Activated CD4-positive, alpha-beta T cell treated with anti-CD3 and anti-CD28 coated beads for 36 hours (primary cell): ENCODE measurements at regions not wholly inside any gene's neighbourhood (a gene's known extent, or its start where the extent isn't known, plus 50 kb on each side); places are given as distances from the start of the nearest gene placed in this dataset.

Source experiments
- ATAC-seq: fragments of 200-7000 bp; cut with Tn5 transposase; one replicate; pipeline ENCODE4 v1.10.0; 2021; ENCODE audit warnings: mild to moderate bottlenecking, moderate library complexity
- CTCF ChIA-PET: fragments of 350-600 bp; sonication (Branson Sonifier 250); formaldehyde crosslinking; loops from one replicate; lab custom pipeline; 2021; ENCODE audit warnings: antibody characterized with exemption; lab: Charles Lee
- POLR2A ChIA-PET: fragments of 350-600 bp; sonication (Branson Sonifier 250); formaldehyde crosslinking; loops from one replicate; lab custom pipeline; 2021; ENCODE audit warnings: antibody characterized with exemption, inconsistent platforms; lab: Charles Lee
- DNase-seq: peaks from one replicate; pipeline ENCODE4 v3.0.0-alpha.2; 2020
- H3K27ac Mint-ChIP-seq: one replicate; pipeline ENCODE4 v1.8.0; 2021; ENCODE audit warnings: mixed read lengths
- H3K27me3 Mint-ChIP-seq: one replicate; pipeline ENCODE4 v1.8.0; 2021; ENCODE audit warnings: mixed read lengths
- H3K36me3 Mint-ChIP-seq: one replicate; pipeline ENCODE4 v1.8.0; 2021; ENCODE audit warnings: low read depth, mixed read lengths
- H3K4me1 Mint-ChIP-seq: one replicate; pipeline ENCODE4 v1.8.0; 2021; ENCODE audit warnings: mixed read lengths
- H3K4me3 Mint-ChIP-seq: one replicate; pipeline ENCODE4 v1.8.0; 2021; ENCODE audit warnings: mild to moderate bottlenecking, moderate library complexity, mixed read lengths
- H3K9me3 Mint-ChIP-seq: one replicate; pipeline ENCODE4 v1.8.0; 2021; ENCODE audit warnings: low read depth, mixed read lengths
- intact Hi-C, 2 experiments: fragments of 100-400 bp; cut with DNase I in 1 of 2; cut with micrococcal nuclease in 1 of 2; formaldehyde crosslinking; loops; one replicate each; pipeline versions ENCODE4 v1.14.2 to v1.15.1; 2022 to 2024; cut with DNase I, micrococcal nuclease

DNA sequence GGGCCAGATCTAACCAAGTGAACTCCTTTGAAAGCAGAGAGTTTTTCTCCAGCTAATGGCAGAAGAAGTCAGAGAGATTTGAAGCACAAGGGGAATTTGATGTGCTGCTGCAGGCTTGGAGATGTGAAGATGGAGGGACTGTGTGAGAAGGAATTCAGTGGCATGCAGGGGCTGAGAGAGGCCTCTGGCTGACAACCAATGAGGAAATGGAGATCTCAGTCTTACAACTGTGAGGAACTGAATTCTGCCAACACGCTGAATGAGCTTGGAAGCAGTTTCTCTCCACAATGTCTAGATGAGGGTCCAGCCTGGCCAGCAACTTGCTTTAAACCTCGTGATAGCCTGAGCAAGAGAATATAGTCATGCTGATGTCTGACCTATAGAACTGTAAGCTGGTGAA lies 224.1 kb upstream of the DPP10 start:
- no peak overlapping the region for H3K4me3 Mint-ChIP-seq
- ChIA-PET CTCF (no interaction called here), POLR2A (interaction anchor here (0.6 kb wide), 1 partner anchor 438 kb away, joined by 4 read pairs; no protein-coding TSS in a partner anchor)
- H3K36me3 Mint-ChIP-seq: no peaks in the 10 kb centered on the region
- no peak for ATAC-seq
- H3K4me1 Mint-ChIP-seq: no peaks in the 10 kb centered on the region
- intact Hi-C loops: no loop called here
- no peak overlapping the region for H3K27ac Mint-ChIP-seq
- DNase-seq: no peak
- peaks cover 26% of the 10 kb centered on the region for H3K27me3 Mint-ChIP-seq
- no peaks in the 10 kb centered on the region for H3K9me3 Mint-ChIP-seq

GRCh38 chr2:114219456-114219855 lies 223.0 kb upstream of the DPP10 start:
- Mint-ChIP-seq H3K27ac (no peak overlapping the region), H3K9me3 (no peaks in the 10 kb centered on the region), H3K36me3 (no peaks in the 10 kb centered on the region), H3K4me3 (no peak overlapping the region), H3K4me1 (no peaks in the 10 kb centered on the region), H3K27me3 (peaks cover 22% of the 10 kb centered on the region)
- POLR2A ChIA-PET: no interaction called here
- CTCF ChIA-PET: no interaction called here
- intact Hi-C loops: no loop called here
- ATAC-seq: no peak
- no peak for DNase-seq

GRCh38 chr2:114222344-114222743 lies 220.1 kb upstream of the DPP10 start:
- intact Hi-C loops: no loop called here
- Mint-ChIP-seq H3K9me3 (no peaks in the 10 kb centered on the region), H3K27ac (no peak overlapping the region), H3K4me3 (no peak overlapping the region), H3K27me3 (peaks cover 17% of the 10 kb centered on the region), H3K36me3 (no peaks in the 10 kb centered on the region), H3K4me1 (no peaks in the 10 kb centered on the region)
- no peak for ATAC-seq
- ChIA-PET POLR2A (no interaction called here), CTCF (no interaction called here)
- no peak for DNase-seq

DNA sequence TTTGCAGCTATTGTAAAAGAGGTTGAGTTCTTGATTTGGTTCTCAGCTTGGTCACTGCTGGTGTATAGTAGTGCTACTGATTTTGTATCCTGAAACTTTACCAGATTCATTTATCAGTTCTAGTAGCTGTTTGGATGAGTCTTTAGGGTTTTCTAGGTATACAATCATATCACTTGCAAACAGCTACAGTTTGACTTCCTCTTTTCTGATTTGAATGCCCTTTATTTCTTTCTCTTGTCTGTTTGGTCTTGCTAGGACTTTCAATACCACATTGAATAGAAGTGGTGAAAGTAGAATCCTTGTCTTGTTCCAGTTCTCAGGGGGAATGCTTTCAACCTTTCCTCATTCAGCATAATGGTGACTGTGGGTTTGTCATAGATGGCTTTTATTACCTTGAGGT lies 210.5 kb upstream of the DPP10 start:
- POLR2A ChIA-PET: no interaction called here
- intact Hi-C loops: no loop called here
- ATAC-seq (no peak), DNase-seq (no peak)
- H3K4me3 Mint-ChIP-seq: no peak overlapping the region
- peaks cover 9% of the 10 kb centered on the region for H3K27me3 Mint-ChIP-seq
- H3K27ac Mint-ChIP-seq: no peak overlapping the region
- H3K36me3 Mint-ChIP-seq: no peaks in the 10 kb centered on the region
- CTCF ChIA-PET: no interaction called here
- no peaks in the 10 kb centered on the region for H3K4me1 Mint-ChIP-seq
- H3K9me3 Mint-ChIP-seq: no peaks in the 10 kb centered on the region

- H3K27me3 Mint-ChIP-seq: peaks cover 12% of the 10 kb centered on the region
- intact Hi-C loops: no loop called here
- H3K4me1 Mint-ChIP-seq: no peaks in the 10 kb centered on the region
- H3K27ac Mint-ChIP-seq: no peak overlapping the region
- no peak overlapping the region for H3K4me3 Mint-ChIP-seq
- H3K36me3 Mint-ChIP-seq: no peaks in the 10 kb centered on the region
- DNase-seq: no peak
- no peaks in the 10 kb centered on the region for H3K9me3 Mint-ChIP-seq
- ATAC-seq: no peak
- ChIA-PET POLR2A (no interaction called here), CTCF (interaction anchor here (0.6 kb wide), 1 partner anchor 991 kb away, joined by 4 read pairs; no protein-coding TSS in a partner anchor)
These were observed 205.1 kb upstream of the DPP10 start for GRCh38 chr2:114237331-114237730.

GRCh38 chr2:114238910-114239559 lies 203.4 kb upstream of the DPP10 start:
- peaks cover 1% of the 10 kb centered on the region for H3K9me3 Mint-ChIP-seq
- H3K27me3 Mint-ChIP-seq: peaks cover 8% of the 10 kb centered on the region
- ChIA-PET POLR2A (no interaction called here), CTCF (interaction anchor here (0.5 to 0.6 kb wide), 2 partner anchors 212 to 1019 kb away, joined by 3 read pairs; no protein-coding TSS in a partner anchor)
- DNase-seq: no peak
- no peak overlapping the region for H3K27ac Mint-ChIP-seq
- H3K36me3 Mint-ChIP-seq: no peaks in the 10 kb centered on the region
- ATAC-seq: no peak
- intact Hi-C loops: no loop called here
- H3K4me1 Mint-ChIP-seq: no peaks in the 10 kb centered on the region
- no peak overlapping the region for H3K4me3 Mint-ChIP-seq

DNA sequence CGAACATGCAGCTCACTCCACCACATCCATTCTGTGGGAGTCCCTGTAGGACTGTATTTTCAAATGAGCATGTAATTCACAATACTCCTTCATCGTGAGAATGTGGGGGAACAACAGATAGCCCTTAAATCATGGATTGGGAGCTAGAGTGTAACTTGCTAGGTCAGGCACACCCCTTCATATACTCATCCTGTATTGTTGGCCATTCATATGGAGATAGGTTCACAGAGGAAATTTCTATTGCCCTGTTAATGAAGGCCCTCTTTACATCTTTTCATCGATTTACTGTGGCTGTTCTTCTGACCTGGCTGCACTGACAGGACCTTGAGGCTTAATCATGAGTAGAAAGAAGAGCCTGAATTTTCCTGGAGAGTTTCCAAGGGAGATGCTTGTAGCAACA lies 193.8 kb upstream of the DPP10 start:
- Mint-ChIP-seq H3K4me3 (no peak overlapping the region), H3K9me3 (no peaks in the 10 kb centered on the region), H3K36me3 (no peaks in the 10 kb centered on the region), H3K27me3 (peaks cover 10% of the 10 kb centered on the region), H3K27ac (no peak overlapping the region), H3K4me1 (no peaks in the 10 kb centered on the region)
- POLR2A ChIA-PET: no interaction called here
- CTCF ChIA-PET: no interaction called here
- DNase-seq (no peak), ATAC-seq (no peak)
- intact Hi-C loops: no loop called here

DNA sequence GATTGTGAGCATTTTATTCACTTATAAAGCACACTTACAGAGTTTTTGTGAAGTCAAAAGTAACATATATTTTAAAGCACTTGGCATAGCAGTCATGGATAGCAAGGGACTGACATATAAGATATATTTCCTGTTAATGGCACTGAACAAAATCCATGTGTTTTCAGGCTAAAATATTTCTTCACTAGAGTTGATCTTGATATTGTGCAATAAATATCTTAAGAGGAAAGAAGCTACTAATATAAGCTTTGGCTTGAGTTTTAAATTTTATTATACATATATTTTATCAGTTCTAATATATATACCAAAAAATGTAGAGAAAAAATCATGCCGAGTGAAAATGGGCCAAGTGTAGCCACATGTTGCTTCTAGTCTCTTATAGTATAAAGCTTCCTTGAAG lies 189.7 kb upstream of the DPP10 start:
- DNase-seq (no peak), ATAC-seq (no peak)
- POLR2A ChIA-PET: no interaction called here
- CTCF ChIA-PET: no interaction called here
- H3K4me1 Mint-ChIP-seq: no peaks in the 10 kb centered on the region
- peaks cover 13% of the 10 kb centered on the region for H3K27me3 Mint-ChIP-seq
- no peak overlapping the region for H3K4me3 Mint-ChIP-seq
- H3K27ac Mint-ChIP-seq: no peak overlapping the region
- H3K36me3 Mint-ChIP-seq: no peaks in the 10 kb centered on the region
- H3K9me3 Mint-ChIP-seq: no peaks in the 10 kb centered on the region
- intact Hi-C loops: no loop called here

- intact Hi-C loops: no loop called here
- H3K27me3 Mint-ChIP-seq: peaks cover 9% of the 10 kb centered on the region
- no peaks in the 10 kb centered on the region for H3K36me3 Mint-ChIP-seq
- H3K9me3 Mint-ChIP-seq: no peaks in the 10 kb centered on the region
- POLR2A ChIA-PET: no interaction called here
- no peak overlapping the region for H3K4me3 Mint-ChIP-seq
- CTCF ChIA-PET: no interaction called here
- ATAC-seq (no peak), DNase-seq (no peak)
- H3K4me1 Mint-ChIP-seq: no peaks in the 10 kb centered on the region
- no peak overlapping the region for H3K27ac Mint-ChIP-seq
These were observed 187.6 kb upstream of the DPP10 start for GRCh38 chr2:114254875-114255274.

- ATAC-seq (no peak), DNase-seq (no peak)
- CTCF ChIA-PET: no interaction called here
- Mint-ChIP-seq H3K27ac (no peak overlapping the region), H3K9me3 (no peaks in the 10 kb centered on the region), H3K27me3 (peaks cover 3% of the 10 kb centered on the region), H3K36me3 (no peaks in the 10 kb centered on the region), H3K4me3 (no peak overlapping the region), H3K4me1 (no peaks in the 10 kb centered on the region)
- POLR2A ChIA-PET: no interaction called here
- intact Hi-C loops: no loop called here
These were observed 183.1 kb upstream of the DPP10 start for GRCh38 chr2:114259389-114259788.

- Mint-ChIP-seq H3K4me1 (no peaks in the 10 kb centered on the region), H3K36me3 (no peaks in the 10 kb centered on the region), H3K4me3 (no peak overlapping the region), H3K9me3 (no peaks in the 10 kb centered on the region), H3K27ac (no peak overlapping the region), H3K27me3 (peaks cover 7% of the 10 kb centered on the region)
- intact Hi-C loops: no loop called here
- ChIA-PET CTCF (no interaction called here), POLR2A (no interaction called here)
- no peak for DNase-seq
- no peak for ATAC-seq
These were observed 181.1 kb upstream of the DPP10 start for GRCh38 chr2:114261366-114261765.

DNA sequence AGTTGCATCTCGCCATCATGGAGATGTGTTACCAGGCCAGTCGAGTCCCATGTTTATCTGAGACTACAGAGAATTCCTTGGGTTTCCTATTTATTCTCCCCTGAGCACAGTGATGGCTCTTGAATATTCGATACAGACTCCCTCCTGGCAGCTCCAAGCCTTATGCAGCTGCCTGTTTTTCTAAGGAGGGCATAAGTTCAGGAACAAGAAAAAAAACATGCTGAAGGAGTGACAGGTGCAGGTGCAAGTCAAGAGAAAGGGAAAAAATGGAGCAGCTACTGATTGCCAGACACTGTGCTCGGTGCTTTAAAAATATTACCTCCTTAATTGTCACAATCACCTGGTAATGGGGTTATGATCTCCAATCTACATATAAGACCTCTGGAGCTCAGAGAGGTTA lies 177.2 kb upstream of the DPP10 start:
- ChIA-PET CTCF (interaction anchor here (0.7 kb wide), 1 partner anchor 18 kb away, joined by 3 read pairs; no protein-coding TSS in a partner anchor), POLR2A (no interaction called here)
- intact Hi-C loops: no loop called here

More for the DNA sequence above, 177.2 kb upstream of the DPP10 start:
- Mint-ChIP-seq H3K27ac (no peak overlapping the region), H3K36me3 (no peaks in the 10 kb centered on the region), H3K4me3 (no peak overlapping the region), H3K9me3 (no peaks in the 10 kb centered on the region), H3K27me3 (peaks cover 4% of the 10 kb centered on the region), H3K4me1 (no peaks in the 10 kb centered on the region)
- DNase-seq: no peak
- ATAC-seq: no peak
